ENCODE measurements at regions not wholly inside any gene's neighbourhood (a gene's known extent, or its start where the extent isn't known, plus 50 kb on each side); places are given as distances from the start of the nearest gene placed in this dataset.
"Not testable (repeated sequence)": the region's sequence is repeated elsewhere in the genome, so short reads cannot be mapped to it uniquely, and the experiment has no call there.

- no peaks in the 10 kb centered on the region for H3K27me3 ChIP-seq (ENCODE audit: control insufficient read depth in 2 of 2, insufficient read depth in 2 of 2, low read length in 2 of 2)
- H3K27ac ChIP-seq (ENCODE audit: low read depth in 2 of 2, low read length in 2 of 2), result no peak overlapping the region
- H3K9me3 ChIP-seq (ENCODE audit: control insufficient read depth in 2 of 2, low read length in 2 of 2), result no peaks in the 10 kb centered on the region
- H3K36me3 ChIP-seq (ENCODE audit: control insufficient read depth in 2 of 2, insufficient read depth in 2 of 2, low read length in 2 of 2), result no peaks in the 10 kb centered on the region
- H3K9ac ChIP-seq (ENCODE audit: low read depth in 1 of 2, low read length in 2 of 2), result no peak overlapping the region
- H3K4me1 ChIP-seq (ENCODE audit: control insufficient read depth in 2 of 2, insufficient read depth in 2 of 2, low read length in 2 of 2), result no peaks in the 10 kb centered on the region
- no peak overlapping the region for H3K4me3 ChIP-seq (ENCODE audit: low read length in 2 of 2)
Observed at GRCh38 chr9:2536511-2536910, 85.1 kb upstream of the VLDLR start.

- no peaks in the 10 kb centered on the region for H3K9me3 ChIP-seq (ENCODE audit: control insufficient read depth in 2 of 2, low read length in 2 of 2)
- no peak overlapping the region for H3K27ac ChIP-seq (ENCODE audit: low read depth in 2 of 2, low read length in 2 of 2)
- no peak overlapping the region for H3K9ac ChIP-seq (ENCODE audit: low read depth in 1 of 2, low read length in 2 of 2)
- no peak overlapping the region for H3K4me3 ChIP-seq (ENCODE audit: low read length in 2 of 2)
- no peaks in the 10 kb centered on the region for H3K4me1 ChIP-seq (ENCODE audit: control insufficient read depth in 2 of 2, insufficient read depth in 2 of 2, low read length in 2 of 2)
- H3K36me3 ChIP-seq (ENCODE audit: control insufficient read depth in 2 of 2, insufficient read depth in 2 of 2, low read length in 2 of 2), result no peaks in the 10 kb centered on the region
- no peaks in the 10 kb centered on the region for H3K27me3 ChIP-seq (ENCODE audit: control insufficient read depth in 2 of 2, insufficient read depth in 2 of 2, low read length in 2 of 2)
Observed at GRCh38 chr9:2545881-2546490, 75.6 kb upstream of the VLDLR start.

GRCh38 chr9:2555899-2556600 is 65.5 kb upstream of the VLDLR start:
- not testable (repeated sequence) for H3K9ac ChIP-seq (ENCODE audit: low read depth in 1 of 2, low read length in 2 of 2); H3K27ac ChIP-seq (ENCODE audit: low read depth in 2 of 2, low read length in 2 of 2); H3K36me3 ChIP-seq (ENCODE audit: control insufficient read depth in 2 of 2, insufficient read depth in 2 of 2, low read length in 2 of 2); H3K27me3 ChIP-seq (ENCODE audit: control insufficient read depth in 2 of 2, insufficient read depth in 2 of 2, low read length in 2 of 2); H3K9me3 ChIP-seq (ENCODE audit: control insufficient read depth in 2 of 2, low read length in 2 of 2); H3K4me1 ChIP-seq (ENCODE audit: control insufficient read depth in 2 of 2, insufficient read depth in 2 of 2, low read length in 2 of 2); H3K4me3 ChIP-seq (ENCODE audit: low read length in 2 of 2)

- no peak overlapping the region for H3K4me3 ChIP-seq (ENCODE audit: low read length in 2 of 2)
- H3K36me3 ChIP-seq (ENCODE audit: control insufficient read depth in 2 of 2, insufficient read depth in 2 of 2, low read length in 2 of 2), result no peaks in the 10 kb centered on the region
- no peak overlapping the region for H3K9ac ChIP-seq (ENCODE audit: low read depth in 1 of 2, low read length in 2 of 2)
- no peaks in the 10 kb centered on the region for H3K27me3 ChIP-seq (ENCODE audit: control insufficient read depth in 2 of 2, insufficient read depth in 2 of 2, low read length in 2 of 2)
- no peak overlapping the region for H3K27ac ChIP-seq (ENCODE audit: low read depth in 2 of 2, low read length in 2 of 2)
- H3K9me3 ChIP-seq (ENCODE audit: control insufficient read depth in 2 of 2, low read length in 2 of 2), result no peaks in the 10 kb centered on the region
- no peaks in the 10 kb centered on the region for H3K4me1 ChIP-seq (ENCODE audit: control insufficient read depth in 2 of 2, insufficient read depth in 2 of 2, low read length in 2 of 2)
Observed at GRCh38 chr9:2557693-2558092, 63.9 kb upstream of the VLDLR start.

- H3K27ac ChIP-seq (ENCODE audit: low read depth in 2 of 2, low read length in 2 of 2), result no peak overlapping the region
- H3K9me3 ChIP-seq (ENCODE audit: control insufficient read depth in 2 of 2, low read length in 2 of 2), result no peaks in the 10 kb centered on the region
- H3K4me1 ChIP-seq (ENCODE audit: control insufficient read depth in 2 of 2, insufficient read depth in 2 of 2, low read length in 2 of 2), result no peaks in the 10 kb centered on the region
- H3K4me3 ChIP-seq (ENCODE audit: low read length in 2 of 2), result no peak overlapping the region
- H3K27me3 ChIP-seq (ENCODE audit: control insufficient read depth in 2 of 2, insufficient read depth in 2 of 2, low read length in 2 of 2), result no peaks in the 10 kb centered on the region
- H3K9ac ChIP-seq (ENCODE audit: low read depth in 1 of 2, low read length in 2 of 2), result no peak overlapping the region
- no peaks in the 10 kb centered on the region for H3K36me3 ChIP-seq (ENCODE audit: control insufficient read depth in 2 of 2, insufficient read depth in 2 of 2, low read length in 2 of 2)
Observed at GRCh38 chr9:2559192-2560152, 62.1 kb upstream of the VLDLR start.

- H3K36me3 ChIP-seq (ENCODE audit: control insufficient read depth in 2 of 2, insufficient read depth in 2 of 2, low read length in 2 of 2), result no peaks in the 10 kb centered on the region
- no peak overlapping the region for H3K9ac ChIP-seq (ENCODE audit: low read depth in 1 of 2, low read length in 2 of 2)
- no peaks in the 10 kb centered on the region for H3K27me3 ChIP-seq (ENCODE audit: control insufficient read depth in 2 of 2, insufficient read depth in 2 of 2, low read length in 2 of 2)
- no peaks in the 10 kb centered on the region for H3K4me1 ChIP-seq (ENCODE audit: control insufficient read depth in 2 of 2, insufficient read depth in 2 of 2, low read length in 2 of 2)
- H3K27ac ChIP-seq (ENCODE audit: low read depth in 2 of 2, low read length in 2 of 2), result no peak overlapping the region
- no peaks in the 10 kb centered on the region for H3K9me3 ChIP-seq (ENCODE audit: control insufficient read depth in 2 of 2, low read length in 2 of 2)
- no peak overlapping the region for H3K4me3 ChIP-seq (ENCODE audit: low read length in 2 of 2)
Observed at GRCh38 chr9:2560180-2560579, 61.4 kb upstream of the VLDLR start.

GRCh38 chr9:2565676-2566340 is 55.8 kb upstream of the VLDLR start:
- Histone ChIP-seq H3K27me3 (ENCODE audit: control insufficient read depth in 2 of 2, insufficient read depth in 2 of 2, low read length in 2 of 2) (no peaks in the 10 kb centered on the region), H3K27ac (ENCODE audit: low read depth in 2 of 2, low read length in 2 of 2) (no peak overlapping the region), H3K4me1 (ENCODE audit: control insufficient read depth in 2 of 2, insufficient read depth in 2 of 2, low read length in 2 of 2) (peaks cover 0 to 21% of the 10 kb centered on the region in 2 donors), H3K9me3 (ENCODE audit: control insufficient read depth in 2 of 2, low read length in 2 of 2) (no peaks in the 10 kb centered on the region), H3K36me3 (ENCODE audit: control insufficient read depth in 2 of 2, insufficient read depth in 2 of 2, low read length in 2 of 2) (no peaks in the 10 kb centered on the region), H3K4me3 (ENCODE audit: low read length in 2 of 2) (no peak overlapping the region), H3K9ac (ENCODE audit: low read depth in 1 of 2, low read length in 2 of 2) (no peak overlapping the region)

- Histone ChIP-seq H3K4me3 (ENCODE audit: low read length in 2 of 2) (no peak overlapping the region), H3K9ac (ENCODE audit: low read depth in 1 of 2, low read length in 2 of 2) (no peak overlapping the region), H3K27me3 (ENCODE audit: control insufficient read depth in 2 of 2, insufficient read depth in 2 of 2, low read length in 2 of 2) (no peaks in the 10 kb centered on the region), H3K9me3 (ENCODE audit: control insufficient read depth in 2 of 2, low read length in 2 of 2) (no peaks in the 10 kb centered on the region), H3K27ac (ENCODE audit: low read depth in 2 of 2, low read length in 2 of 2) (peak overlapping the region; percentile 41 to 46), H3K36me3 (ENCODE audit: control insufficient read depth in 2 of 2, insufficient read depth in 2 of 2, low read length in 2 of 2) (no peaks in the 10 kb centered on the region), H3K4me1 (ENCODE audit: control insufficient read depth in 2 of 2, insufficient read depth in 2 of 2, low read length in 2 of 2) (peaks cover 7 to 33% of the 10 kb centered on the region in 2 donors)
Observed at GRCh38 chr9:2567922-2568321, 53.7 kb upstream of the VLDLR start.

GRCh38 chr9:2568689-2569088 is 52.9 kb upstream of the VLDLR start:
- Histone ChIP-seq H3K9me3 (ENCODE audit: control insufficient read depth in 2 of 2, low read length in 2 of 2) (no peaks in the 10 kb centered on the region), H3K27ac (ENCODE audit: low read depth in 2 of 2, low read length in 2 of 2) (peak overlapping the region; percentile 41 to 46), H3K36me3 (ENCODE audit: control insufficient read depth in 2 of 2, insufficient read depth in 2 of 2, low read length in 2 of 2) (no peaks in the 10 kb centered on the region), H3K9ac (ENCODE audit: low read depth in 1 of 2, low read length in 2 of 2) (no peak overlapping the region), H3K4me1 (ENCODE audit: control insufficient read depth in 2 of 2, insufficient read depth in 2 of 2, low read length in 2 of 2) (peaks cover 7 to 33% of the 10 kb centered on the region in 2 donors), H3K4me3 (ENCODE audit: low read length in 2 of 2) (no peak overlapping the region), H3K27me3 (ENCODE audit: control insufficient read depth in 2 of 2, insufficient read depth in 2 of 2, low read length in 2 of 2) (no peaks in the 10 kb centered on the region)
